ENCODE measurements at regions not wholly inside any gene's neighbourhood (a gene's known extent, or its start where the extent isn't known, plus 50 kb on each side); places are given as distances from the start of the nearest gene placed in this dataset.

- H3K4me3 Mint-ChIP-seq: no peak overlapping the region
- H3K4me1 Mint-ChIP-seq: no peaks in the 10 kb centered on the region
- peaks cover 16% of the 10 kb centered on the region for H3K27me3 Mint-ChIP-seq
- no peaks in the 10 kb centered on the region for H3K9me3 Mint-ChIP-seq
- no peaks in the 10 kb centered on the region for H3K36me3 Mint-ChIP-seq
- no peak overlapping the region for H3K27ac Mint-ChIP-seq
- ATAC-seq: no peak
These were observed 135.0 kb downstream of the NAV1 start for GRCh38 chr1:201673915-201674314.

DNA sequence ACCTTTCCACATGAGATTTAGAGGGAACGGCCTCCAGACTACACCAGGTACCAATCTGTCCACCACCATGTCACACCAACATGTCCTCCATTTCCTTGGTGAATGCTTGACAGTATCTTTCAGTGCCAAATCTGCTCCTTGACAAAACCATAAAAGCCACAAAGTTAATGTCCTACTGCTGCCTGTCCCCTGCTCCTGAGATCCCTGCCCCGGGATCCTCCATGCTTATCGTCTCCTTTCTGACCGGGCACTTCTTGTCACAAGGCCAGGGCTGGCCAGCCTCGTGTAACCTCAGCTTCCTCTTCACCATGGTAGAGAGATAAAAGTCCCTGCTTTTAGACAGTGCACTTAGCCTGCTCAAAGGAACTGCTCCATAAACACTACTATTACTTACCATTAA lies 136.2 kb downstream of the NAV1 start:
- Mint-ChIP-seq H3K27ac (no peak overlapping the region), H3K4me1 (no peaks in the 10 kb centered on the region), H3K27me3 (peaks cover 21% of the 10 kb centered on the region), H3K9me3 (peaks cover 2% of the 10 kb centered on the region), H3K36me3 (no peaks in the 10 kb centered on the region), H3K4me3 (no peak overlapping the region)
- ATAC-seq: no peak

GRCh38 chr1:201676197-201676596 lies 137.3 kb downstream of the NAV1 start:
- H3K27me3 Mint-ChIP-seq: peaks cover 30% of the 10 kb centered on the region
- no peak for ATAC-seq
- H3K27ac Mint-ChIP-seq: no peak overlapping the region
- H3K36me3 Mint-ChIP-seq: no peaks in the 10 kb centered on the region
- H3K4me1 Mint-ChIP-seq: no peaks in the 10 kb centered on the region
- H3K4me3 Mint-ChIP-seq: no peak overlapping the region
- peaks cover 2% of the 10 kb centered on the region for H3K9me3 Mint-ChIP-seq

DNA sequence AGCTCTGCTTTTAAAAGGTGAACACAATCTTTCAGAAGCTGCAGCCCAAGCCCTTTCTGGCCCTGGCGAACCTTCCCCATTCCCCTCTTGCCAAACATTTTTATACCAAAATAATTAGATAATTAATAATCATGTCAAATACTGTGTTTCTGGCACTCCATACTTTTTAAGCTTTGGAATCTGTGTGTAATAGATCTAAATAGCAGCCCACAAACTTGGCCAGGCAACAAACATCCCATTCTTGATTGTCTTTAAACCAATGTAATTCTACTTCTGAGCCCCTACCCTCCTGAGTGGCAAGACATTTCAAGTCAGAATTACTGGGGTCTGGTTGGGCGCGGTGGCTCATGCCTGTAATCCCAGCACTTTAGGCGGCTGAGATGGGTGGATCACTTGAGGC lies 137.7 kb downstream of the NAV1 start:
- Mint-ChIP-seq H3K27ac (no peak overlapping the region), H3K36me3 (no peaks in the 10 kb centered on the region), H3K4me3 (no peak overlapping the region), H3K9me3 (peaks cover 2% of the 10 kb centered on the region), H3K27me3 (peaks cover 35% of the 10 kb centered on the region), H3K4me1 (no peaks in the 10 kb centered on the region)
- ATAC-seq: no peak

DNA sequence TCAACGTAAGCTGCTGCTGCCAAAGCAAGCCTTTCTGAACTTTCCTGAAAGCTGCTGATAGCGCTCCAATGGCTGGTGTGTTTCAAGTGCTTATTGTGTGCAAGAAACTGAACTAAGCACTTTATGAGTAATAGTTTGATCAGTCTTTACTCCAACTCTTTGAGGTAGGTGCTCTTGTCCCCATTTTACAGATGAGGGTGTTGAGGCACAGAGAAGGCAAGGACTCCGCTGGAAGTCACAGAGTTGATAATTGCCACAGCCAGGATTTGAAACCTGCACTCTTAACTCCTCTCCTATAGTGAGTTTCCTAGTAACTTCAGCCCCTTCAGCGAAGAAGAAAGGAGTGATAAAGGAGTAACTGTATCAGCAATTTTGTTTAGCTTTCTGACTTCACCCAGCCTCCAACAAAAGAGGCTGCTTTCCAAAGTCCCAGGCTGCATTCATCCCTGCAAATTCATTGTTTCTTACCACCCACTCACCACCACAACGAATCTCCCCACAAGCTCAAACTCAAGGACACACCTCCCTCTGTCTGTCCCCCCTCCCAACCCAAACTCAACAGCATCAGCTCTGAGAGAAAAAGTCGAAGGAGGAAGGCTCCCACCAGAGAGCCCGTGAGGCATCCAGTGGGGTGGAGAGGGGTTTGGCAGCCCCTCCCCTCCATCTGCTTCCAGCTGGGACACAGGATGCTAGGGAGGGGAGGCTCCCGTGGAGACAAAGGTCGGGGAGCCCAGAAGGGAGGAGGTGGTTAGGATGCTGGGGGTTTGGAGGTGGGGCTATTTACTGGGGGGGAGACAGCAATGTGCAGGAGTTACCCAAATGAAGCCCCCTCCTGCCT lies 139.6 kb downstream of the NAV1 start:
- no peak for ATAC-seq
- H3K4me3 Mint-ChIP-seq: no peak overlapping the region
- H3K9me3 Mint-ChIP-seq: peaks cover 2% of the 10 kb centered on the region
- peaks cover 37% of the 10 kb centered on the region for H3K27me3 Mint-ChIP-seq
- H3K4me1 Mint-ChIP-seq: no peaks in the 10 kb centered on the region
- no peak overlapping the region for H3K27ac Mint-ChIP-seq
- H3K36me3 Mint-ChIP-seq: no peaks in the 10 kb centered on the region

- no peaks in the 10 kb centered on the region for H3K36me3 Mint-ChIP-seq
- H3K4me3 Mint-ChIP-seq: no peak overlapping the region
- H3K27me3 Mint-ChIP-seq: peaks cover 25% of the 10 kb centered on the region
- H3K9me3 Mint-ChIP-seq: peaks cover 2% of the 10 kb centered on the region
- H3K4me1 Mint-ChIP-seq: no peaks in the 10 kb centered on the region
- no peak for ATAC-seq
- no peak overlapping the region for H3K27ac Mint-ChIP-seq
These were observed 142.4 kb downstream of the NAV1 start for GRCh38 chr1:201681375-201681774.

DNA sequence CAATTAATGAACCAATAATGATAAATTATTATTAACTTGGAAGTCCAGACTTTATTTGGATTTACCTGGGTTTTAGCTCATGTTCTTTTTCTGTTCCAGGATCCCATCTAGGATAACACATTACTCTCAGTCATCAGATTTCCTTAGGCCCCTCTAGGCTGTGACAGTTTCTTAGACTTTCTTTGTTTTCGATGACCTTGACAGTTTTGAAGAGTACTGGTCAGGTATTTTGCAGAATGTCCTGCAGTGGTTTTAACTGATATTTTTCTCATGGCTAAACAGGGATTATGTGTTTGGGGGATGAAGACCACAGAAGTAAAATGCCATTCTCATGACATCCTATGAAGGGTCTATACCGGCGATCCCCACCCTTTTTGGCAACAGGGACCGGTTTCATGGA lies 144.0 kb downstream of the NAV1 start:
- Mint-ChIP-seq H3K27ac (no peak overlapping the region), H3K27me3 (peaks cover 25% of the 10 kb centered on the region), H3K4me1 (no peaks in the 10 kb centered on the region), H3K9me3 (peaks cover 2% of the 10 kb centered on the region), H3K36me3 (no peaks in the 10 kb centered on the region), H3K4me3 (no peak overlapping the region)
- no peak for ATAC-seq

GRCh38 chr1:201683397-201683796 lies 144.5 kb downstream of the NAV1 start:
- no peak overlapping the region for H3K4me3 Mint-ChIP-seq
- no peak overlapping the region for H3K27ac Mint-ChIP-seq
- H3K9me3 Mint-ChIP-seq: peaks cover 2% of the 10 kb centered on the region
- ATAC-seq: no peak
- H3K36me3 Mint-ChIP-seq: no peaks in the 10 kb centered on the region
- H3K4me1 Mint-ChIP-seq: no peaks in the 10 kb centered on the region
- peaks cover 25% of the 10 kb centered on the region for H3K27me3 Mint-ChIP-seq

DNA sequence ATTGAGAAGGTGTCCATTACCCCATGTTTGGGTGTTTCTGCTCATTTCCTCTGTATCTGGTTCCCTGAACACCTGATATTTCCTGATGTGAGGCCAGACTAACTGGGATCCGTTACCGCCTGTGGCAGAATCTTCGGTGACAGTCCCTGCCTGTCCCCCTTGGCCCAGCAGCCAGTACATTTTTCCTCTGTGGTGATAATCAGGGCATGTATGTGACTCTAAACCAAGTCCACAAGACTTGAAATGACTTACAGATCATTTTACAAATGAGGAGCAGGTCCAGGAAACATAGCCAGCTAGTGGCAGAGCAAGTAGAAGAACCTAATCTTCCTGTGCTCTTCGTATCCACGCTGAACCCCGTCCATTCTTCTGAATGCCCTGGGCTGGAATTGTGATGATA lies 143.5 kb upstream of the IPO9 start:
- Mint-ChIP-seq H3K9me3 (no peaks in the 10 kb centered on the region), H3K4me3 (no peak overlapping the region), H3K27me3 (peaks cover 14% of the 10 kb centered on the region), H3K4me1 (no peaks in the 10 kb centered on the region), H3K27ac (no peak overlapping the region), H3K36me3 (no peaks in the 10 kb centered on the region)
- no peak for ATAC-seq

DNA sequence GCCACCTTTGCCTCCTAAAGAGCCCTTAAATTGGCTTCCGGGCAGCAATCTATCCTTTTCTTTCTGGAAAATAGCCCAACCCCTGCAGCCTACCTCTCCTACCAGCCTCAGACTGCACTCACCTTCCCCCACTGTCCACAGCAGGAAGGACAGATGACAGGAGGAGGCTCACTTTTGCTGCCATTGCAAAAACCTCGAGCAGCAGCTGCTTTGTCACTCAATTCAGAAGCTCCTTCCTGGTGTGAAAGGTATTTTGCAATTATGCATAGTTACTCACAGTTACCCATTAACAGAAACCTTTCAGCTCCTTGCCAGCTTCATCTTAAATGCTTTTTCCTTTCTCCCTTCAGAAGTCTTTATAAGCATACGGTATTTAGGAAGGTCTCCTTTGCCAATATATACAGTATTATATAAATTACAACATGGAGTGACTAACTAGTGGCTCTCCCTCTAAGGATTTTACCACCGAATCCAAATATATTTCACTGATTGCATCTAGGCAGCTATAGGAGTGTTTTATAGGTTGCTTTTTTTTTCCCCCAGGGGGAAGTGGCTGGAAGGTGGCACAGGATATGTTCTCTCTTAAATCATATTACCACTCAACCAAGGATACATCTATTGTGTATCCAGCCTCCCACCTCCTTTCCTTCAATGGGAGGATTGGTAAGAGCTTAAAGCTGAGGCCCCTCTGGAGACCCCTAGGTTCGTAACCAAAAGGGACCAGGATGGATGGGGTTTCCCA lies 142.1 kb upstream of the IPO9 start:
- H3K4me1 Mint-ChIP-seq: no peaks in the 10 kb centered on the region
- ATAC-seq: no peak
- H3K9me3 Mint-ChIP-seq: no peaks in the 10 kb centered on the region
- no peaks in the 10 kb centered on the region for H3K36me3 Mint-ChIP-seq
- H3K27me3 Mint-ChIP-seq: no peaks in the 10 kb centered on the region
- no peak overlapping the region for H3K4me3 Mint-ChIP-seq
- H3K27ac Mint-ChIP-seq: no peak overlapping the region

- H3K27me3 Mint-ChIP-seq: no peaks in the 10 kb centered on the region
- ATAC-seq: no peak
- H3K36me3 Mint-ChIP-seq: no peaks in the 10 kb centered on the region
- H3K4me3 Mint-ChIP-seq: no peak overlapping the region
- H3K4me1 Mint-ChIP-seq: no peaks in the 10 kb centered on the region
- no peak overlapping the region for H3K27ac Mint-ChIP-seq
- no peaks in the 10 kb centered on the region for H3K9me3 Mint-ChIP-seq
These were observed 140.4 kb upstream of the IPO9 start for GRCh38 chr1:201688514-201688913.

GRCh38 chr1:201689647-201690046 lies 139.3 kb upstream of the IPO9 start:
- Mint-ChIP-seq H3K9me3 (no peaks in the 10 kb centered on the region), H3K4me1 (no peaks in the 10 kb centered on the region), H3K36me3 (no peaks in the 10 kb centered on the region), H3K27me3 (no peaks in the 10 kb centered on the region), H3K27ac (no peak overlapping the region), H3K4me3 (no peak overlapping the region)
- no peak for ATAC-seq

DNA sequence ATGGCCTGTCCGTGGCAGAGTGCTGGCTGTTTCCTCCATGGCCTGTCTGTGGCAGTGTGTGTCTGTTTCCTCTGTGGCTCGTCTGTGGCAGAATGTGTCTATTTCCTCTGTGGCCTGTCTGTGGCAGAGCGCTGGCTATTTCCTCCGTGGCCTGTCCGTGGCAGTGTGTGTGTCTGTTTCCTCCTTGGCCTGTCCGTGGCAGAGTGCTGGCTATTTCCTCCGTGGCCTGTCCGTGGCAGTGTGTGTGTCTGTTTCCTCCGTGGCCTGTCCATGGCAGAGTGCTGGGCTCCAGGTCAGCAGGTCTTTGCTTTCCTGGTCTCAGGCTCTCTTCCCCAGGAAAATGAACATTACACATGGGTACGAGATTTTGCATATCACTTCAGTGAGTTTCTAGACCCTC lies 138.4 kb upstream of the IPO9 start:
- H3K27me3 Mint-ChIP-seq: peaks cover 8% of the 10 kb centered on the region
- H3K9me3 Mint-ChIP-seq: no peaks in the 10 kb centered on the region
- H3K27ac Mint-ChIP-seq: no peak overlapping the region
- no peaks in the 10 kb centered on the region for H3K36me3 Mint-ChIP-seq
- no peaks in the 10 kb centered on the region for H3K4me1 Mint-ChIP-seq
- ATAC-seq: no peak
- H3K4me3 Mint-ChIP-seq: no peak overlapping the region

GRCh38 chr1:201691716-201692554 lies 137.0 kb upstream of the IPO9 start:
- Mint-ChIP-seq H3K27me3 (peaks cover 14% of the 10 kb centered on the region), H3K36me3 (no peaks in the 10 kb centered on the region), H3K9me3 (no peaks in the 10 kb centered on the region), H3K4me1 (no peaks in the 10 kb centered on the region), H3K27ac (no peak overlapping the region), H3K4me3 (no peak overlapping the region)
- ATAC-seq: no peak

DNA sequence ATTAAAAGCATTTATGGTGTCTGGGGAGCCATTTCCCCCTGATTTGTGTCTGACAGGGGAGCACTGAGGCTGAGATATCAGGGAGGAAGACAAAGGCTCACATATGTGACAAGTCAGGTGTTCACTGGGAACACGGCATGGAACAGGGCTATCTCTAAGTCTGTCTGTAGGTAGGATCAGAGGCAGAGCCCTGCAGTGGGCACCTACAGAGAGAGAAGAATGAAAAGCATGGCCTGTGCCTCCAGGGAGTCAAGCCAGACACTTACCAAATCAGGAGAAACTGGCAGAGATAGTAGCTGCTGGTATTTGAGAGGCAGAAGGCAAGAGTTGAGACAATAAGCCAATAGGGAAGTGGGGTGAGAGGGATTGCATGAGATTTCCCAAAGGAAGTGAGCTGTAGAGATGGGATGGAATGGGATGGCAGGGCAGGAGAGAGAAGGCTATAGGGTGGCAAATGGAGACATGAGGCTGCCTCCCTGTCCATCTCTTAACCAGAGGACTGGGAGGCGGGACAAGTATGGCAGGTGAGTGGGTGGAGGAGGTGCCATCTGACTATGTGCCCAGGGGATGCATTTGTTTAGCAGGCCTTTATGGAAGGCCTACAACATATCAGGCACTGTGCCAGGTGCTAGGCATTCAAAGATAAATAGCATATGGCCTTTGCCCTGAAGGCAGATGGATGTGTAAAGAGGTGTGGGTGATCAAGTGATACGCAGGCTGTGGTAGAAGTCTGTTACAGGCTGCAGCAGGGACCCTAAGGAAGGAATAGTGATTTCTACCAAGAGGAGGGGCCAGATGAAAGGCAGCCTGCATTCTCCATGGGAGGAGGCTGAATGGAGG lies 136.2 kb upstream of the IPO9 start:
- Mint-ChIP-seq H3K4me3 (no peak overlapping the region), H3K27me3 (peaks cover 14% of the 10 kb centered on the region), H3K4me1 (no peaks in the 10 kb centered on the region), H3K36me3 (no peaks in the 10 kb centered on the region), H3K27ac (no peak overlapping the region), H3K9me3 (no peaks in the 10 kb centered on the region)
- ATAC-seq: no peak
